ENCODE measurements at regions not wholly inside any gene's neighbourhood (a gene's known extent, or its start where the extent isn't known, plus 50 kb on each side); places are given as distances from the start of the nearest gene placed in this dataset.

DNA sequence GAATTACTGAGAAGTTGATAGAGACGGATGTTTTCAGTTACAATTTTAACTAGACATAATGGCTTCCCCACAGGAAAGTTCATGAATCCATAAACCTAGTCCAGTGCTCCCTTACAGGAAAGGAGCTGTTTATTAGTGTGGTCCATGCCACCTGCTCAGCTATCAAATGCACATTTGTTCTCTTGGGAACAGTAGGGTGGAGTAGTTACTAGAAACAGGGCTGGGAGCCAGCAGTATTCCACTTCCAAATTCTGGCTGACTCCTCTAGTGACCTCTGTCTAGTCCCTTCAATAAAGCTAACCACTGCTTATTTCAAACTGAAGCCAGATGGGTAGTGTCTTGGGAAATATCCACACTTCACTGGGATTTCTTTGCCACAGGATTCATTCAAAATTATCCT lies 88.4 kb upstream of the TLL1 start:
- DNase-seq (ENCODE audit: low read depth): no peak
- TF ChIP-seq, protein P1, sequence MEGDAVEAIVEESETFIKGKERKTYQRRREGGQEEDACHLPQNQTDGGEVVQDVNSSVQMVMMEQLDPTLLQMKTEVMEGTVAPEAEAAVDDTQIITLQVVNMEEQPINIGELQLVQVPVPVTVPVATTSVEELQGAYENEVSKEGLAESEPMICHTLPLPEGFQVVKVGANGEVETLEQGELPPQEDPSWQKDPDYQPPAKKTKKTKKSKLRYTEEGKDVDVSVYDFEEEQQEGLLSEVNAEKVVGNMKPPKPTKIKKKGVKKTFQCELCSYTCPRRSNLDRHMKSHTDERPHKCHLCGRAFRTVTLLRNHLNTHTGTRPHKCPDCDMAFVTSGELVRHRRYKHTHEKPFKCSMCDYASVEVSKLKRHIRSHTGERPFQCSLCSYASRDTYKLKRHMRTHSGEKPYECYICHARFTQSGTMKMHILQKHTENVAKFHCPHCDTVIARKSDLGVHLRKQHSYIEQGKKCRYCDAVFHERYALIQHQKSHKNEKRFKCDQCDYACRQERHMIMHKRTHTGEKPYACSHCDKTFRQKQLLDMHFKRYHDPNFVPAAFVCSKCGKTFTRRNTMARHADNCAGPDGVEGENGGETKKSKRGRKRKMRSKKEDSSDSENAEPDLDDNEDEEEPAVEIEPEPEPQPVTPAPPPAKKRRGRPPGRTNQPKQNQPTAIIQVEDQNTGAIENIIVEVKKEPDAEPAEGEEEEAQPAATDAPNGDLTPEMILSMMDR (conservative IDR thresholded peaks at IDR 0.05; ENCODE audit: low read length): no peak
- no peak overlapping the region for H3K4me3 ChIP-seq (ENCODE audit: low read length)

- H3K4me3 ChIP-seq (ENCODE audit: low read length): no peak overlapping the region
- no peak for DNase-seq (ENCODE audit: low read depth)
- TF ChIP-seq, protein P1 (conservative IDR thresholded peaks at IDR 0.05; ENCODE audit: low read length): no peak
Measured at GRCh38 chr4:165785337-165785736, 87.7 kb upstream of the TLL1 start.

DNA sequence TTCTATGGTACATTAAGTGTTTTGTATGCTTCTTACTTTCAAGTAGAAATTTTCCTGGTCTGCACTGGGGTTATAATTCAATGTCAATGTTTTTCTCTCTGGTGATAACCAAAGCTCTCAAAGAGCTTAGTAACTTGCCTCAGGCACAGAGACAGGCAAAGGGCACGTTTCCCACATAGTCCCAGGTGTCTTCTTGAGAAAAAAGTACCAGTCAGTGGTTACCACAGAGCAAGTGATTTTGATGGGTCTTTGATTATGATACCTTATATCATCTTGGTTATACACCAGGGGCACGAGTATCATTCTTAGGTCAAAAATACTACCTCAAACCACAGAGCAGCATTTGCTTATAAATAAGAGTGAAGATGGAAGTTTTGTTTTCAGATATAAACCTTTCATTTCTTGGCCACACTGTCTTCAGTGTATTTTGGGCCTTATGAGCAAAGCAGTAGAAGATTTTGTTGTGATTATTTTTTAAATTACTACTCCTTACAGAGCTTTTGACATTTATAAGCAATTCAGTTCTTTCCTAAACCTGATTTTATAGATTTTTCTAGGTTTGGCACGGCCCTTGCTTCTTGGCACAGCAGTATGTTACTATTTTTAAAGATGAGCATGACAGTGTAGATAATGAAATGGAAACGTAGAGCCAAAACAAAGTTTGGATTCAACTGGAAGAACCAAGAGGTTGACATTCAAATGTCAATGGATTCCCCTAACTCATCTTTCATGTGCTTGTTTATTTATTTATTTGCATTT lies 85.3 kb upstream of the TLL1 start:
- H3K4me3 ChIP-seq (ENCODE audit: low read length): no peak overlapping the region
- TF ChIP-seq, protein P1 (conservative IDR thresholded peaks at IDR 0.05; ENCODE audit: low read length): no peak
- DNase-seq (ENCODE audit: low read depth): no peak

DNA sequence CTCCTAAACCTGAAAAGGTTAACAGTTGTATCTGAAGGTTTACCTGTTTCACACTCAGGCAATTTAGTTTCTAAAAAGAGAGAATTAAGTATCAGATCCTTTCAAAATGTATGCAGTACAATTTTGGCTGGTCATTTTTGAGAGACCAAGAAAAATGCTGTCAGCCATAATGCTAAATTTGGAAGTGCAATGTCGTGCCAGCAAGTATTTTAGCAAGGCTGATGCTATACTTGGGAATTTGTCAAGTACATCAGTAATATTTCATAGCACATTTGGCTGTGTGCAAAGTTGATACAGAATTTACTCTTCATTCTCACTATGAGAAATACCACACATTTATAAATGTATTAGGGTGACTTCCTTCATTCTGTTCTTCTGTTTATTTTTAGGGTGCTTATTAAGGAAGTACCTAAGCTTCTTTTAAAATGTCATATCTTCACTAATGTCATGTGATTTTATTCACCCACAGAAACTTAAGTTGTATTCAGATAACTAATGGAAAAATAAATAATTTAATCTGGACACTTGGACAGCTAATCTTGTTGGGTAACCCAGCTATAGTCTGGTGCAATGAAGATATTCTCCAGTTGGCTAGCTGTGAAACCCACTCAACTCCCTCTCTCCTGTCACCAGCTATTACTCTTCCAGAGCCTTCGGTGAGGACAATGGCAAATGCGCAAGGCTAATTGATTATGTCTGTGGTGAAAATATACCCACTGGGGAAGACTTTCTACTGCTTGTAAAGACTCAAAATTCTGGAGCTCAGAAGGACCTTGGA lies 84.2 kb upstream of the TLL1 start:
- no peak for DNase-seq (ENCODE audit: low read depth)
- TF ChIP-seq, protein P1 (conservative IDR thresholded peaks at IDR 0.05; ENCODE audit: low read length): no peak
- no peak overlapping the region for H3K4me3 ChIP-seq (ENCODE audit: low read length)

GRCh38 chr4:165793236-165793635 lies 79.8 kb upstream of the TLL1 start:
- TF ChIP-seq, protein P1 (conservative IDR thresholded peaks at IDR 0.05; ENCODE audit: low read length): no peak
- no peak overlapping the region for H3K4me3 ChIP-seq (ENCODE audit: low read length)
- DNase-seq (ENCODE audit: low read depth): no peak

- TF ChIP-seq, protein P1 (conservative IDR thresholded peaks at IDR 0.05; ENCODE audit: low read length): no peak
- no peak for DNase-seq (ENCODE audit: low read depth)
Measured at GRCh38 chr4:165794834-165795233, 78.2 kb upstream of the TLL1 start.

DNA sequence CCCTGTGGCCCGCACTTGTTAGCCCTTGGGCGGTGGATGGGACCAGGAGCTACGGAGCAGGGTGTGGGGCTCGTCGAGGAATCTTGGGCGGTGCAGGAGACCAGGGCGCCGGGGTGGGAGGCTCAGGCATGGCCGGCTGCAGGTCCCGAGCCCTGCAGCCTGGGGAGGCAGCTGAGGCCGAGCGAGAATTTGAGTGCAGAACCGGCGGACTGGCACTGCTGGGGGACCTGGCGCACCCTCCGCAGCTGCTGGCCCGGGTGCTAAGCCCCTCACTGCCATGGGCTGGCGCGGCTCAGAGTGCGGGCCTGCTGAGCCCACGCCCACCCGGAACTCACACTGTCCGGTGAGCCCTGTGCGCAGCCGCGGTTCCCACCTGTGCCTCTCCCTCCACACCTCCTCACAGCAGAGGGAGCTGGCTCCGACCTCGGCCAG lies 73.6 kb upstream of the TLL1 start:
- no peak for DNase-seq (ENCODE audit: low read depth)
- no peak overlapping the region for H3K4me3 ChIP-seq (ENCODE audit: low read length)
- TF ChIP-seq, protein P1 (conservative IDR thresholded peaks at IDR 0.05; ENCODE audit: low read length): no peak

More at GRCh38 chr4:165794834-165795233, 78.2 kb upstream of the TLL1 start:
- H3K4me3 ChIP-seq (ENCODE audit: low read length): no peak overlapping the region
